CMK (cell line): ENCODE measurements at regions not wholly inside any gene's neighbourhood (a gene's known extent, or its start where the extent isn't known, plus 50 kb on each side); places are given as distances from the start of the nearest gene placed in this dataset.
"Not testable (repeated sequence)": the region's sequence is repeated elsewhere in the genome, so short reads cannot be mapped to it uniquely, and the experiment has no call there.

Experiments
- DNase-seq: peaks from one replicate; pipeline ENCODE4 v3.0.0-alpha.2; 2010; ENCODE audit warnings: low read depth

GRCh38 chr11:103806130-103806895 is 230.1 kb upstream of the DDI1 start:
- DNase-seq, result no peak

- no peak for DNase-seq
These were observed 228.6 kb upstream of the DDI1 start for GRCh38 chr11:103807806-103808205.

- no peak for DNase-seq
These were observed 228.2 kb upstream of the DDI1 start for GRCh38 chr11:103808252-103808651.

- no peak for DNase-seq
These were observed 224.5 kb upstream of the DDI1 start for GRCh38 chr11:103811870-103812455.

- DNase-seq, result no peak
These were observed 223.8 kb upstream of the DDI1 start for GRCh38 chr11:103812680-103813079.

- not testable (repeated sequence) for DNase-seq
These were observed 216.1 kb upstream of the DDI1 start for GRCh38 chr11:103820345-103820744.

GRCh38 chr11:103824116-103824515 is 212.3 kb upstream of the DDI1 start:
- no peak for DNase-seq

GRCh38 chr11:103825469-103825868 is 211.0 kb upstream of the DDI1 start:
- DNase-seq, result no peak

- no peak for DNase-seq
These were observed 209.6 kb upstream of the DDI1 start for GRCh38 chr11:103826856-103827255.

GRCh38 chr11:103829596-103829995 is 206.8 kb upstream of the DDI1 start:
- DNase-seq, result no peak

- no peak for DNase-seq
These were observed 206.2 kb upstream of the DDI1 start for GRCh38 chr11:103830205-103830604.

- no peak for DNase-seq
These were observed 203.7 kb upstream of the DDI1 start for GRCh38 chr11:103832762-103833161.

- no peak for DNase-seq
These were observed 194.2 kb upstream of the DDI1 start for GRCh38 chr11:103842191-103842590.

GRCh38 chr11:103842795-103843194 is 193.6 kb upstream of the DDI1 start:
- DNase-seq, result no peak

- DNase-seq, result no peak
These were observed 191.9 kb upstream of the DDI1 start for GRCh38 chr11:103844327-103845215.

- no peak for DNase-seq
These were observed 191.1 kb upstream of the DDI1 start for GRCh38 chr11:103845331-103845730.

- DNase-seq, result no peak
These were observed 187.8 kb upstream of the DDI1 start for GRCh38 chr11:103848686-103849085.

- no peak for DNase-seq
These were observed 187.1 kb upstream of the DDI1 start for GRCh38 chr11:103849366-103849765.

GRCh38 chr11:103850419-103851165 is 185.8 kb upstream of the DDI1 start:
- DNase-seq, result no peak

GRCh38 chr11:103851166-103851651 is 185.2 kb upstream of the DDI1 start:
- DNase-seq, result no peak
